HG03280 (cell line): ENCODE measurements at regions not wholly inside any gene's neighbourhood (a gene's known extent, or its start where the extent isn't known, plus 50 kb on each side); places are given as distances from the start of the nearest gene placed in this dataset.

Experiments
- ATAC-seq: cut with Tn5 transposase; IDR thresholded peaks from one replicate; pipeline ENCODE4 v1.9.1; 2021; ENCODE audit warnings: mild to moderate bottlenecking, moderate library complexity; ENCODE audit not compliant: unreplicated experiment

DNA sequence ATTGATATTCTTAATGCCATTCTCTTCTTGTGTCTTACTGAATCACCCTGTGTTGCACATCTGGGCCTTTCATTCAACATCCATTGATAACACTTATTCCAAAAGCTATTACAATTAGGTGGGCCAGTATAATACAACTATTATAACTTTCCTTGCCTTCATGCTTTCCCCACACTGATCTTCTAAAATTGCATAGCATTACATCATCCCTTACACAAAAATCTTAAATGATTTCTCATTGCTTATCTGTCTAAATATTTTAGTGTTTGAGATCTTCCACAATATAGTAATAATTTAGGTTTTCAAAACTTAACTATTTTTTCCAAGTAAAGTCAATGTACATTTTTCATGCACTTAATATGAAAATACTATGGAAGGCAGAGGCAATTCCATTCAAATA lies 1634.1 kb downstream of the PLA2G4A start:
- no peak for ATAC-seq

GRCh38 chr1:188463919-188464318 lies 1635.2 kb downstream of the PLA2G4A start:
- no peak for ATAC-seq

- ATAC-seq, result no peak
These were observed 1637.8 kb downstream of the PLA2G4A start for GRCh38 chr1:188466539-188466938.

DNA sequence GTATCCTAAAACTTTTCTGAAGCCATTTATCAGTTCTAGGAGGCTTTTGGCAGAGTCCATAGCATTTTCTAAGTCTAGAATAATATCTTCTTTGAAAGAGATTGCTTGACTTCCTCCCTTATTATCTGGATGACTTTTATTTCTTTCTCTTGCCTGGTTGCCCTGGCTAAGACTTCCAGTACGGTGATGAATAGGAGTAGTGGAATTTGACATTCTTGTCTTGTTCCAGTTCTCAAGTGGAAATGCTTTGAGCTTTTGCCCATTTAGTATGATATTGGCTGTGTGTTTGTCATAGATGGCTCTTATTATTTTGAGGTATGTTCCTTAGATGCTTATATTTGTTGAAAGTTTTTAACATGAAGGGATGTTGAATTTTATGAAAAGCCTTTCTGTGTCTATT lies 1647.9 kb downstream of the PLA2G4A start:
- ATAC-seq, result no peak

DNA sequence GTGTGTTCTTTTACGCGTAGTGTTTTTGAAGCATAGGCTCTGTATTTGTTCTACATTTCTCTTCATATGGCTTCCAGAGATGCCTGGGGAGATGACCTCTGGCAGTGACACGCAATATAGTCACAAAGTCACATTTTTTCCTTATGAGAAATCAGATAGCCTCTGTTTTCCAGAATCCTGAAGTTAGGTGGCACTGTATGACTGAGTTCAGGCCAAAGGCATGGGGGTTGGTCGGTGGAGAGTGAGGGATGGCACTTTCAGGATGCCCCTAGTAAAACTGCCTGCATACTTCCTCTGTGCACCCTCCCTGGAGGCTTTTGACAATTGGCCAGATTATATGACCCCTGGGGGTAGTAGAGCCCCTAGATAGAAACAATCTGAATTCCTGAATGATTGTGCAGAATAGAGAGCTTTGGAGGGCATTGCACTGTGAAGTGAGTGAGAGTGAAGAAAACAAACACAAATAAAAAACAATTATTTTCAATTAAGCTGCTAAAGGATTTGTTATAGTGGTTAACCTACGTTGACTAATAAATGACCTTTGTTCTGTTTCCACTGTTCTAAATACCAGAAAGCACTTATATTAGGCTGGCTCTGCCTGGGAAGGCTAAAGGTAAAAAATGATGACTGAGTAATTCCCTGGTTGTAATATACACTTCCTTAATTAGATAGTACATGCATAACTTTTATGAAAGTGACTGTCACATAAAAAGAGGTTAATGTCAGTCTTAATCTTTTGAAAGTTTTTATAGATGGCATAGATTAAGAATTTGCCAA lies 1660.8 kb downstream of the PLA2G4A start:
- ATAC-seq, result no peak

DNA sequence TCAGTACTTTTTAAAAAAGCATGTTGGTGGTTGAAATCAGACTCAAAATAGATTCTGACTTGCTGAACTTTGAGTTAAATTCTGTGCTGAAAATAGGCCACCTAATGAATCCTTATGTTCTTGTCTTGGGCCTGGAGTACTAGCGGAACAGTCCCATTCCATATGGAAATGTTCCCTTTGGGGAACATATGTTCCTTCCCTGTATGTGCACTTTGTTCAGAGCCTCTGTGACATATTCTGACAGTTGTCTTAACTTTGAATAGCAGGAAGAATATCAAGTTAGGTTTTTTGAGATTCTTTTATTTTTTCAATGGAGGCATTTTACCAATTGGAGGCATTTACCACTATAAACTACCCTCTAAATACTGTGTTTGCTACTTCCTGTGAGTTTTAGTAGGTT lies 1667.8 kb downstream of the PLA2G4A start:
- no peak for ATAC-seq

GRCh38 chr1:188497020-188497419 lies 1668.3 kb downstream of the PLA2G4A start:
- ATAC-seq, result no peak

DNA sequence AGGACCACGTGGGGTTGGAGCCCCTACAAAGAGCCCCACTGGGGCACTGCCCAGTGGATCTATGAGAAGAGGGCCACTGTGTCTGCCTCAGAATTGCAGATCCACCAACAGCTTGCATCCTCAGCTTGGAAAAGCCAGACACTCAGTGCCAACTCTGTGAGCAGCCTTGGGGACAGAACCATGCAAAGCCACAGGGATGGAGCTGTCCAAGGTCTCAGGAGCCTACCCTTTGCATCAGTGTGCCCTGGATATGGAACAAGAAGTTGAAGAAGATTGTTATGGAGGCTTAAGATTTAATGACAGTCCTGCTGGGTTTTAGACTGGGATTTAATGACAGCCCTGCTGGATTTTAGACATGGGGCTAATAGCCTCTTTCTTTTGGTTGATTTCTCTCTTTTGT lies 1670.9 kb downstream of the PLA2G4A start:
- ATAC-seq, result no peak

DNA sequence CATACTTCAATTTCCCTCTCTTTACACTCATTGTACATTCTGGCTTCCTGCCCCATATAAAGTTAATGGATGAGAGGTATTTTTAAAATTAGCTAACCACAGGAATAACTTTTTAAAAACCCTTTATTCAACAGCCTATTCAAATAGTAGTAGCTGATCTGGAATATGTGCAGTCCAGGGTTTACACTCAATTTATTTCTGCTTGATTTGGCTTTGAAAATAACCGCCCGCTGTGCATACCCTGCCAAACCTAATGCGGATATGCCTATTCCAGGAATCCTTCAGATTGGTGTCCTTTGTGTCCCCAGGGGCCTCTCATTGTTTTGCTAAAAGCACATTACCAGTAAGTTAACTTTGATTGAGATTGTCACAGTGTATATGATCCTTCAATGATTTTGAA lies 1686.2 kb downstream of the PLA2G4A start:
- no peak for ATAC-seq

GRCh38 chr1:188517139-188517538 lies 1688.4 kb downstream of the PLA2G4A start:
- ATAC-seq, result no peak

DNA sequence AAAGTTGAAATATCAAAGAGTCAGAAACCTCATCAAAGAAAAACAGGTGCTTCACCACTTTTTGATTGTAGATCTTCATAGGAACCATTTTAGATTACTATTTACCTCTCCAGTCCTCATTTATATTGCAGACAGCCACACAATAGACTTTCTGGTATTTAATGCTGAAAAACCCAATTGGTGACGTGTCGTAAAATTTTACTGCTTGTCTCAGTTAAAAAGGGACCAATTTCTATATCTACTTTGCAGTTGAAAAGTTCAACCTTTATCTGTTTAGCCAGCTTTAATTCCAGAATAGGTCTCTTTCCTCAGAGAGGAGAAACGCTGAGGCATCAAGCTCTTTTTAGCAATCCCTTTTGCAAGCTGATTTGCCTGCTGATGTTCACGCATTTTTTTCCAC lies 1722.4 kb downstream of the PLA2G4A start:
- no peak for ATAC-seq

DNA sequence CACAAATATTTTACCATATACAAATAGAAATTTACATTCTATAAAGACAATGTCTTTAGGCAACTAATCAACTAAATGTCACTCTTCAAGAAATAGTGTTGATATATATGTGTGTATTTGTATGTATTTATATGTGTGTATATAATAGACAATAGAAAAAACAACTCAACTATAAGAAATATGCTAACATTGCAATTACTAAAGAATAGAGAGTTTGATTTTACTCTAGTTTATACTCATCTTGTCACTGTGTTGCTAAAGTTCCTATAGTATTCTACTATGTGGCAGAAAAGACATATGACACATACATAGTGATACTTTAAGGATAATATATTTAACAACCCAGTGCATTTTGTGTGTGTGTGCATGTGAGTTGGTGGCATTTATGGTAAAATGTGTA lies 1728.3 kb downstream of the PLA2G4A start:
- ATAC-seq, result no peak

DNA sequence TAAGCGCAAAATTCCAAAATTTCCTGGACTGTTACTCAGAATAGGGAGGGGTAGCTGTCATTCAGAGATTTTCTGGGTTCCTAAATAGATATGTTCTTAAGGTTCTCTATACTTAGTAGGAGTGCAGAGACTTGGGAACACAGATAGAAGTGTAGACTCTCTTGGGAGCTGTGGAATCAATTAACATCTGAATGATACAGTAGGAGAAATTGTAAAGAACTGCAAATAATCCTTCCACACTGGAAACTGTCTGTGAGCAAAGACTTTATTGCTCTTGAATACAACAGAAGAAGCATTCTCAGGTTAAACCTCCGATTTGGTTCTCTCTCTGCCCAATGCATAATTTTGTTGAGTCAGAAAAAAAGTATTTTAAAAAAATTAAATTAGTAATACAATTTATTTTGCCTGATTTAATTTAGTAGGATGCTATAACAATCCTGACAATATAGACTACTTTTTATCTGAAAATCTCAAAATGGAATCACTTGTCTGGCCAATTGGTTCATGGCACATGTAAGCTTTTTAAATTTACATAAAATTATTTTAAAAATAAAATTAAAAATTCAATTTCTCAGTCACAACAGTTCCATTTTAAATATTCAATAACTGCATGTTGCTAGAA lies 1754.3 kb downstream of the PLA2G4A start:
- ATAC-seq, result no peak

DNA sequence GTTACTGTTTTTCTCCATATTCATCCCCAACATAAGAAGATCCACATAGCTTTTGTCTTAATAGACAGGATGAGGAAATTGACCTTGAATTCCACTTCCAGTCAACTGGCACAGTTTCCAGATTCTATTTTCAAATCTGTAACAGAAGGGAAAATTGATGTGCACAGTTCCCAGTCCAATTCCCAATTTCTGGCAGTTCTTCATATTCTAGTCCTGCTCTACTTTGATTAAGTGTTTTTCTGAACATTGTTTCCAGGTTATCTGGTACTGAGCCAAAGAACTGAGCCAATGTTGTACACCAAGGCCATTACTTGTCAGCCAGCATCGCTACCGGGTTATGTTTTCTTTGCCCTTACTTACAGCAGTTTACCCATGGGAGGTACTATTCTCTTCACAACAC lies 1755.4 kb downstream of the PLA2G4A start:
- ATAC-seq, result no peak

DNA sequence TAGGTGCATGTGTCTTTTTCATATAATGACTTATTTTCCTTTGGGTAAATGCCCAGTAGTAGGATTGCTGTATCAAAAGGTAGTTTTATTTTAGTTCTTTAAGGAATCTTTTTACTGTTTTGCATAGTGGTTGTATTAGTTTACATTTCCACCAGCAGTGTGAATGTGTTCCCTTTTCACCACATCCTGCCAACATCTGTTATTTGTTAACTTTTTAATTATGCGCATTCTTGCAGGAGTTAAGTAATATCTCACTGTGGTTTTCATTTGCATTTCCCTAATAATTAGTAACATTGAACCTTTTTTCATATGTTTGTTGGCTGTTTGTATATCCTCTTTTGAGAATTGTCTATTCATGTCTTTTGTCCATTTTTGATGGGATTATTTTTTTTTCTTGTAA lies 1761.9 kb downstream of the PLA2G4A start:
- ATAC-seq, result no peak

DNA sequence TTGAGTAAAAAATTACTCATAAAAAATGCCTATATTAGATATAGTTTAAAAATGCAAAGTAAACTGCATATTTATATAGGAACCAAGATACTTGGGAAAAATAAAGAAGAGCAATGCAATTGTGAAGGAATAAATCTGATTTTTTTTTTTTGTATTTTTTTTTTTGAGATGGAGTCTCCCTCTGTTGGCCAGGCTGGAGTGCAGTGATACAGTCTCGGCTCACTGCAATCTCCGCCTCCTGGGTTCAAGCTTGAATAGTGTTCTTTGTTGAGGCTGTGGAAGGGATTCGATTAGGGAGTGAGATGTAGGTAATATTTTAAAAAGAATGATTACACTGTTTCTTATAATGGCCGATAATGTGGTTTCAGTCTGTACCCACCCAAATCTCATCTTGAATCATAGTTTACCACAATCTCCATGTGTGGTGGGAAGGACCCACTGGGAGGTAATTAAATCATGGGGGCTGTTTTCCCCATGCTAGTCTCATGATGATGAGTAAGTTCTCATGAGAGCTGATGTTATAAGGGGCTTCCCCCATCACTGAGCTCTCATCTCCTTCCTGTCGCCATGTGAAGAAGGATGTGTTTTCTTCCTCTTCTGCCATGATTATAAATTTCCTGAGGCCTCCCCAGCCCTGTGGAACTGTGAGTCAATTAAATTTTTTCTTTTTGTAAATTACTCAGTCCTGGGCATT lies 1765.9 kb downstream of the PLA2G4A start:
- ATAC-seq, result no peak

DNA sequence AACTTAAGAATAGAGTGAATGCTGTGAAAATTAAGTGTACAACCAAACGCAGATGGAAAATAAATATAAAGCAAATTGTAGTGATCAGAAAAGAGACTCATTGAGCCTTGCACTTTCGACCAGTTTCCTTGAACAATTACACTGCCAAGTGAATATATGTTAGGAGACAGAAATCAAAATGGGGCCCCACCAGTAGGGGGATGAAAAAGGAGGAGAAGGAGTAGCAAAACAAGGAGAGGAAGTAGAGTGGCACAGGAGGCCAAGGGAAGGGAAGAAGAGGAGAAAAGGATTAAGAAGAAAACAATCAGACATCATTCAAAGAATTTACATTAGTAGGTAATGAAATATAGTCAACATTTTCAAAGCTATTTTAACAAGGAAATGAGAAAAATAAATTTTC lies 1770.6 kb downstream of the PLA2G4A start:
- no peak for ATAC-seq

DNA sequence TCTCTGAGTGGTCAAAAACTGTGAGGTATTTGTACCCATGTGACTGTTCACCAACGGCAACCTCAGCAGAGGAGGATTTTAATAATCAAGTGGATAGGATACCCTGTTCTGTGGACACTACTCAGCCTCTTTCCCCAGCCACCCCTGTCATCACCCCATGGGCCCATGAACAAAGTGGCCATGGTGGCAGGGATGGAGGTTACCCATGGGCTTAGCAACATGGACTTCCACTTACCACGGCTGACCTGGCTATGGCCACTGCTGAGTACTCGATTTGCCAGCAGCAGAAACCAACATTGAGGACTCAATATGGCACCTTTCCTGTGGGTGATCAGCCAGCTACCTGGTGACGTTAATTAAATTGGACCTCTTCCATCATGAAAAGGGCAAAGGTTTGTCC lies 1782.7 kb downstream of the PLA2G4A start:
- no peak for ATAC-seq

DNA sequence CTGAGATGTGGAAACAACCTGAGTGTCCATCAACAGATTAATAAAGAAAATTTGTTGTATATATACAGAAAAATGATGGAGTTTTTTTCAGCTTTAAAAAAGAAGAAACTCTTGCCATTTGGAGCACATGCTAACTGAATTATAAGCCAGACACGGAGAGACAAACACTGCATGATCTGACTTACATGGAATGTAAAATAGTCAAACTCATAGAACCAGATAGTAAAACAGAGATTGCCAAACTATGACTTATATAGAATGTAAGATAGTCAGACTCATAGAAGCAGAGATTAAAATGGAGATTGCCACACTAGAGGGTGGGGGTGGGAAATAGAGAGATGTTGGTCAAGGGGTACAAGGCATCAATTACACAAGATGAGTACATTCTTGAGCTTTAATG lies 1786.6 kb downstream of the PLA2G4A start:
- ATAC-seq, result no peak

- ATAC-seq, result no peak
These were observed 1791.5 kb downstream of the PLA2G4A start for GRCh38 chr1:188620236-188620635.

DNA sequence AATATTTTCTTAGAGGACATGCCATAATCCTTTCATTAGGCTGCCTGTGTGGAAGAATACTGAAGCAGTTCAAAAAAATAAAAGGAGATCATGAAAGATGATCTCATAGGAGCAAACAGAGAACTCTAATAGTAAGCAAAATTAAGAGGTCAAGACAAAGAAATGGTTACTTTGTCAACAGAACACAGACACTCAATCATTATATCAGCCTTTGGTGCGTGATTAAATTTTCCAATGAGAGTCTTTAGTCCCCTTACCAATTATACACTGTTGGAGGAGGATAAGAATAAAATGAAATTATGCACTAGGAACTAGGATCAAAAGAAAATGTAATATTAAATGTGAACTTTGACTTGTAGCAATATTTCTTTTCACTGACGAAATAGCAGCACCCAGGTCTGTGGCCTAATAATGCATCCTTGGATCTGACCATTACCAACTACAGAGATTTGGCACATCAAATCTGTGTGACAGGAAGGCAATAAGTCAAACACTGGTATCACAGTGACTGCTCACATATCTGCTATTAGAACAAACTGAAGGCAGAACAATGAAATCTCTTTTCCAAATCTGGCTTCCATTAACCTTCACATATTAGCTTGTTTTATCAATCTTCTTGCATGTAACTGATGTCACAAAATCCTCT lies 1812.9 kb downstream of the PLA2G4A start:
- ATAC-seq, result no peak

GRCh38 chr1:188642704-188643103 lies 1814.0 kb downstream of the PLA2G4A start:
- ATAC-seq, result no peak
